22Rv1 (cell line): ENCODE measurements at regions not wholly inside any gene's neighbourhood (a gene's known extent, or its start where the extent isn't known, plus 50 kb on each side); places are given as distances from the start of the nearest gene placed in this dataset.

Experiments used
- ZFX ChIP-seq: fragments of 450-650 bp; IDR thresholded peaks from 2 replicates; pipeline ENCODE4 v1.6.1; 2017; ENCODE audit warnings: antibody characterized with exemption, borderline replicate concordance
- TF ChIP-seq, protein P1 (sequence below): fragments of 450-650 bp; IDR thresholded peaks from 2 replicates; pipeline ENCODE4 v1.5.1; 2017; ENCODE audit warnings: mild to moderate bottlenecking

DNA sequence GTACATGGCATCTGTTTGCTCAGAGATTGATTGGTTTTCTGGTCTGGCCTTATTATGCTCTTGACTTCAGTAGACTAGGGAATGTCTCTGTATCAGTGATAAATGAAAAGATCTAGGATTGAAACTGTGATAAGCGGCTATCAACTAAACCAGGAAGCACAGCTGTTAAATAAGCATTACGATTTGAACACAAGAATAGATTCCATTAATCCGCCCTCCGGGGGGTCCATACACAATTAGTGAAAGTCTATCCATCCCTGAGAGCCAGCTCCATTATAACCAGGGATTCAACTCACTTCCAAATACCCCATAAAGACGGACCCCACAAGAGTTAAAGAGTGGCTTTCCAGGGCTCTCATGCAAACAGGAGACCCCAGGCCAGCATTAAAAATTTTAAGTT, 279.0 kb downstream of the GRIN2B start:
- TF ChIP-seq, protein P1, sequence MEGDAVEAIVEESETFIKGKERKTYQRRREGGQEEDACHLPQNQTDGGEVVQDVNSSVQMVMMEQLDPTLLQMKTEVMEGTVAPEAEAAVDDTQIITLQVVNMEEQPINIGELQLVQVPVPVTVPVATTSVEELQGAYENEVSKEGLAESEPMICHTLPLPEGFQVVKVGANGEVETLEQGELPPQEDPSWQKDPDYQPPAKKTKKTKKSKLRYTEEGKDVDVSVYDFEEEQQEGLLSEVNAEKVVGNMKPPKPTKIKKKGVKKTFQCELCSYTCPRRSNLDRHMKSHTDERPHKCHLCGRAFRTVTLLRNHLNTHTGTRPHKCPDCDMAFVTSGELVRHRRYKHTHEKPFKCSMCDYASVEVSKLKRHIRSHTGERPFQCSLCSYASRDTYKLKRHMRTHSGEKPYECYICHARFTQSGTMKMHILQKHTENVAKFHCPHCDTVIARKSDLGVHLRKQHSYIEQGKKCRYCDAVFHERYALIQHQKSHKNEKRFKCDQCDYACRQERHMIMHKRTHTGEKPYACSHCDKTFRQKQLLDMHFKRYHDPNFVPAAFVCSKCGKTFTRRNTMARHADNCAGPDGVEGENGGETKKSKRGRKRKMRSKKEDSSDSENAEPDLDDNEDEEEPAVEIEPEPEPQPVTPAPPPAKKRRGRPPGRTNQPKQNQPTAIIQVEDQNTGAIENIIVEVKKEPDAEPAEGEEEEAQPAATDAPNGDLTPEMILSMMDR = no peak
- no peak for TF ChIP-seq ZFX
